VCaP (cell line): ENCODE measurements at regions not wholly inside any gene's neighbourhood (a gene's known extent, or its start where the extent isn't known, plus 50 kb on each side); places are given as distances from the start of the nearest gene placed in this dataset.

Source experiments
- H3K27ac ChIP-seq: fragments of 450-650 bp; 2 replicates; pipeline ENCODE4 v1.5.1; 2017
- CTCF ChIP-seq: fragments of 450-650 bp; conservative IDR thresholded peaks from 2 replicates; pipeline ENCODE4 v1.5.1; 2017; ENCODE audit warnings: mild to moderate bottlenecking, moderate library complexity

GRCh38 chr3:159626598-159626997, 362.0 kb upstream of the IL12A start:
- peak overlapping the region; percentile 82 for H3K27ac ChIP-seq
- TF ChIP-seq CTCF: no peak

- TF ChIP-seq CTCF: no peak
- H3K27ac ChIP-seq: peak overlapping the region; percentile 82
Measured at GRCh38 chr3:159627229-159627628, 361.4 kb upstream of the IL12A start.

GRCh38 chr3:159627634-159628033, 361.0 kb upstream of the IL12A start:
- no peak for TF ChIP-seq CTCF
- peak overlapping the region; percentile 82 for H3K27ac ChIP-seq

GRCh38 chr3:159629329-159630084, 359.1 kb upstream of the IL12A start:
- 0 out of 2 replicates have a peak overlapping the region, but pooled peaks have one; percentile 7 for H3K27ac ChIP-seq
- no peak for TF ChIP-seq CTCF

- no peak for TF ChIP-seq CTCF
- H3K27ac ChIP-seq: no peak overlapping the region
Measured at GRCh38 chr3:159631226-159631625, 357.4 kb upstream of the IL12A start.

- no peak for TF ChIP-seq CTCF
- H3K27ac ChIP-seq: no peak overlapping the region
Measured at GRCh38 chr3:159632128-159632527, 356.5 kb upstream of the IL12A start.

- H3K27ac ChIP-seq: no peak overlapping the region
- TF ChIP-seq CTCF: no peak
Measured at GRCh38 chr3:159632851-159633250, 355.8 kb upstream of the IL12A start.
